Neutrophil (primary cell): ENCODE measurements at regions not wholly inside any gene's neighbourhood (a gene's known extent, or its start where the extent isn't known, plus 50 kb on each side); places are given as distances from the start of the nearest gene placed in this dataset.

Experiments used
- H3K27ac ChIP-seq: fragments of 200-600 bp; sonication (generic); 2 replicates; pipeline ENCODE4 v1.5.1; 2016; ENCODE audit warnings: mild to moderate bottlenecking, moderate library complexity
- H3K27me3 ChIP-seq: fragments of 200-600 bp; sonication (generic); 2 replicates; pipeline ENCODE4 v1.6.0; 2016; ENCODE audit warnings: mild to moderate bottlenecking
- H3K36me3 ChIP-seq: fragments of 200-600 bp; sonication (generic); 2 replicates; pipeline ENCODE4 v1.5.1; 2017
- H3K4me1 ChIP-seq, 2 experiments: fragments of 200-600 bp in 1 of 2; sonication (generic) in 1 of 2; 1 replicate in 1 of 2; 2 replicates in 1 of 2; pipeline versions ENCODE4 v1.5.1 to v1.6.1; 2013 to 2016; ENCODE audit warnings: low read depth in 1 of 2, low read length in 1 of 2, mild to moderate bottlenecking in 1 of 2, moderate library complexity in 1 of 2; ENCODE audit not compliant: control insufficient read depth in 1 of 2, insufficient read depth in 1 of 2
- H3K4me3 ChIP-seq, 2 experiments: fragments of 200-600 bp in 1 of 2; sonication (generic) in 1 of 2; 1 replicate in 1 of 2; 2 replicates in 1 of 2; pipeline ENCODE4 v1.5.1; 2013 to 2016; ENCODE audit warnings: low read depth in 1 of 2, low read length in 1 of 2, mild to moderate bottlenecking in 1 of 2, moderate library complexity in 1 of 2
- H3K9me3 ChIP-seq: fragments of 200-600 bp; sonication (generic); 2 replicates; pipeline ENCODE4 v1.5.1; 2016
- TF ChIP-seq, protein P1 (sequence below): fragments of 200-600 bp; sonication (generic); IDR thresholded peaks from 2 replicates; pipeline ENCODE4 v1.5.1; 2016; ENCODE audit warnings: antibody characterized with exemption

DNA sequence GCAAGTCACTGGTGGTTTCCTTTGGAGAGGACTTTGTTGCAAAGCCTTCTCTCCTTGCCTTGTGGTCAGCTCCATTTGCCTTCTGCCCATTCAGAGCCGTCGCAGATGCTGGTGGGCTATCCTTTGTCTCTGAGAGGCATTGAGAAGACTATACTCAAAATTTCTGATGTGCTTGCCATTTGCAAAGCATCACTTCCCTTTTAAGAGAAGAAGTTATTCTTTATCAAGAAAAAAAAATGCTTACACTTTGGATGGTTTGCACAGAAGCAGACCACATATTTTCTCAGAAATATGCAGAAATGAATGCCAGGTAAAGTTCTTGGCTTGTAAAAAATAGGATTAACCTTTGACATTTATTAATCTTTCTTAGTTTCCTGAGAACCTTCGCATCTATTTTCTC, 195.8 kb upstream of the KLF4 start:
- no peak overlapping the region for H3K27ac ChIP-seq
- H3K4me1 ChIP-seq = peaks cover 26% of the 10 kb centered on the region in 2 experiments
- H3K27me3 ChIP-seq = no peaks in the 10 kb centered on the region
- H3K36me3 ChIP-seq = no peaks in the 10 kb centered on the region
- no peak overlapping the region for H3K4me3 ChIP-seq
- TF ChIP-seq, protein P1, sequence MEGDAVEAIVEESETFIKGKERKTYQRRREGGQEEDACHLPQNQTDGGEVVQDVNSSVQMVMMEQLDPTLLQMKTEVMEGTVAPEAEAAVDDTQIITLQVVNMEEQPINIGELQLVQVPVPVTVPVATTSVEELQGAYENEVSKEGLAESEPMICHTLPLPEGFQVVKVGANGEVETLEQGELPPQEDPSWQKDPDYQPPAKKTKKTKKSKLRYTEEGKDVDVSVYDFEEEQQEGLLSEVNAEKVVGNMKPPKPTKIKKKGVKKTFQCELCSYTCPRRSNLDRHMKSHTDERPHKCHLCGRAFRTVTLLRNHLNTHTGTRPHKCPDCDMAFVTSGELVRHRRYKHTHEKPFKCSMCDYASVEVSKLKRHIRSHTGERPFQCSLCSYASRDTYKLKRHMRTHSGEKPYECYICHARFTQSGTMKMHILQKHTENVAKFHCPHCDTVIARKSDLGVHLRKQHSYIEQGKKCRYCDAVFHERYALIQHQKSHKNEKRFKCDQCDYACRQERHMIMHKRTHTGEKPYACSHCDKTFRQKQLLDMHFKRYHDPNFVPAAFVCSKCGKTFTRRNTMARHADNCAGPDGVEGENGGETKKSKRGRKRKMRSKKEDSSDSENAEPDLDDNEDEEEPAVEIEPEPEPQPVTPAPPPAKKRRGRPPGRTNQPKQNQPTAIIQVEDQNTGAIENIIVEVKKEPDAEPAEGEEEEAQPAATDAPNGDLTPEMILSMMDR = no peak
- no peaks in the 10 kb centered on the region for H3K9me3 ChIP-seq

DNA sequence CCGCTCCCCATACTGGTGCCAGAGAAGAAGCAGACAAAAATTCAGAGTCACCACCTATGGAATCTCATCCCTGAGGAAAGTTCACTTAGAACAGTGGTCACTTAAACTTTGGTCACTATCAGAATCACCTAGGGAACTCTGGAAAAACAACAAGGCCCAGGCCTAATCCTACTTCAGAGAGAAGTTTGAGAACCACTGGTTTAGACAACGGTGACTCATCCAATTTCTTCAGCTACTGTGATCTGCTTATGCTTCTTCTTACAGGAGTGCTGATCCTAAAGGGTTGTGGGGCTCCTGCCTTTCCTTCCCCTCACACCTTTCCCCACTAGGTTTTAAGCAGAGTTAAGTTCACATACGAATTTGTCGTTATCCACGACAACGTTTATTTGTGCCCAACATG, 194.7 kb upstream of the KLF4 start:
- Histone ChIP-seq H3K4me3 (no peak overlapping the region), H3K27me3 (no peaks in the 10 kb centered on the region), H3K4me1 (peaks cover 26% of the 10 kb centered on the region in 2 experiments), H3K27ac (peak overlapping the region; percentile 39), H3K9me3 (no peaks in the 10 kb centered on the region), H3K36me3 (no peaks in the 10 kb centered on the region)
- TF ChIP-seq, protein P1 = no peak

DNA sequence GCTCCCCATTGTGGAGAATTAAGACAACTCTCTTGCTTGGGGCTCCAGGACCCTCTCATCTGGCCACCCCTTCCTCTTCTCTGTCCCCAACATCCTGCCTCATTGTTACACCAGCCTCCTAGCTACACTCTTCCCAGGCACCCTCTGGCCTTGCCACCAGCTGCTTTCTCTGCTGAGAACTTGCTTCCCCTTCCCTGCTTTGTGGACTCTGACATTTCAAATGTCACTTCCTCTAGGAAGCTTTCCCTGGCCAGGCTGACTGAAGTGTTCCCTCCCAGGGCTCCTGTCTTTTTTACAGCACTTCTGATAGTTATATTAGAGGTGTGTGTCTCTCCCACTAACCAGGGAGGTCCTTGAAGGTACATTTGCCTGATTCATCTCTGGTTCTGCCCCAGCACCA, 194.0 kb upstream of the KLF4 start:
- Histone ChIP-seq H3K27me3 (no peaks in the 10 kb centered on the region), H3K4me3 (no peak overlapping the region), H3K27ac (peak overlapping the region; percentile 39), H3K4me1 (peaks cover 26% of the 10 kb centered on the region in 2 experiments), H3K9me3 (no peaks in the 10 kb centered on the region), H3K36me3 (no peaks in the 10 kb centered on the region)
- TF ChIP-seq, protein P1 = no peak

DNA sequence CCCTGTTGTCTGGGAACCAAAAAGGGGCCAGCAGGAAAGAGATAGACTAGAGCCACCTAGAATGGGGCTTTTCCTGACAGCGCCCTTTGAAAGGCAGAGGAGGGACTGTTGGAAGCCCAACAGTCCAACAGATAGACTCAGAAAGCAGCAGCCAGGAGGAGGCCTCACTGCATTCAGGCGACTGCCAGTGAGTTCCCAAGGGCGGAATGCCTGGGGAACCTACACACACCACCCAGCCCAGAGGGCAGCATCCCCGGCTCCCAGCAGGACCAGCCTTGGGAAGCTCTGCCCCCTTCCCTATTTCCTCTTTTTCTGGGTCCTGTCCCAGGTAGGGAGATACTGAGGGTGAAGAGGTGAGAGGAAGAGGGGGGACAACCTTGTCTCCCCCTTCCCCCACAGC, 192.4 kb upstream of the KLF4 start:
- Histone ChIP-seq H3K27ac (no peak overlapping the region), H3K36me3 (no peaks in the 10 kb centered on the region), H3K9me3 (no peaks in the 10 kb centered on the region), H3K4me1 (peaks cover 26 to 32% of the 10 kb centered on the region in 2 experiments), H3K4me3 (no peak overlapping the region), H3K27me3 (no peaks in the 10 kb centered on the region)
- TF ChIP-seq, protein P1 = no peak

DNA sequence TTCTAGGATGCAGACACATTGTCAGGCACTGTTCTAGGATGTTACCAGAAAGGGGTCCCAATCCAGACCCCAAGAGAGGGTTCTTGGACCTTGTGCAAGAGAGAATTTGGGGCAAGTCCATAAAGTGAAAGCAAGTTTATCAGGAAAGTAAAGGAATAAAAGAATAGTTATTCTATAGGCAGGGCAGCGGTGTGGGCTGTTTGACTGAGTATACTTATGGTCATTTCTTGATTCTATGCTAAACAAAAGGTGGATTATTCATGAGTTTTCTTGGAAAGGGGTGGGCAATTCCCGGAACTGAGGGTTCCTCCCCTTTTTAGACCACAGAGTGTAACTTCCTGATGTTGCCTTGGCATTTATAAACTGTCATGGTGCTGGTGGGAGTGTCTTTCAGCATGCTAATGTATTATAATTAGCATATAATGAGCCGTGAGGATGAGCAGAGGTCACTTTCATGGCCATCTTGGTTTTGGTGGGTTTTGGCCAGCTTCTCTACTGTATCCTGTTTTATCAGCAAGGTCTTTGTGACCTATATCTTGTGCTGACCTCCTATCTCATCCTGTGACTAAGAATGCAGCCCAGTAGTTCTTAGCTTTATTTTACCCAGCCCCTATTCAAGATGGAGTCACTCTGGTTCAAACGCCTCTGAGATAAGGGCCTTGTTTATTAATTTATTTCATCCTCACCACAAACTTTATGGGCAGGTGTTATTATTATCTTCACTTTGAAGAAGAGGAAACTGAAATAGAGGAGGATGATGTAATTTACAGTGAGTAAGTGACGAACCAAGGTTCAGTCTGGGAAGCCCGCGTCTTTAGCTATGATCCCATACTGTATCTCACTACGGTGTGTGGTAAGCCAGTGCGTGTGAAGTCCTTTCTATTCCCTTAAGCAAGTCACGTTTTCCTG, 186.0 kb upstream of the KLF4 start:
- H3K4me3 ChIP-seq = peak overlapping the region; percentile 21 to 34
- peak overlapping the region; percentile 81 for H3K27ac ChIP-seq
- TF ChIP-seq, protein P1 = no peak

More for the DNA sequence above, 186.0 kb upstream of the KLF4 start:
- no peaks in the 10 kb centered on the region for H3K9me3 ChIP-seq
- no peaks in the 10 kb centered on the region for H3K36me3 ChIP-seq
- H3K27me3 ChIP-seq = no peaks in the 10 kb centered on the region
- peaks cover 29 to 38% of the 10 kb centered on the region in 2 experiments for H3K4me1 ChIP-seq
